Natural killer cell treated with Interleukin-12 subunit alpha and Interleukin-12 subunit beta and Interleukin-15 and Interleukin-18, amount 100 ng/mL, for 72 hours (primary cell): ENCODE measurements at regions not wholly inside any gene's neighbourhood (a gene's known extent, or its start where the extent isn't known, plus 50 kb on each side); places are given as distances from the start of the nearest gene placed in this dataset.
"Not testable (repeated sequence)": the region's sequence is repeated elsewhere in the genome, so short reads cannot be mapped to it uniquely, and the experiment has no call there.

Source experiments
- ATAC-seq, 2 donors: fragments of 150-1000 bp; cut with Tn5 transposase in 1 of 2; sonication (Bioruptor Pico), chemical (Tn5 transposase) in 1 of 2; 2 replicates each; pipeline ENCODE4 v1.10.0; 2021
- DNase-seq: peaks from one replicate; pipeline ENCODE4 v3.0.0; 2022; ENCODE audit warnings: low spot score
- H3K27ac Mint-ChIP-seq, 2 donors: 1 replicate in 1 of 2; 2 replicates in 1 of 2; pipeline ENCODE4 v1.8.0; 2022; ENCODE audit warnings: mixed read lengths in 2 of 2, mild to moderate bottlenecking in 1 of 2, moderate library complexity in 1 of 2
- H3K27me3 Mint-ChIP-seq, 2 donors: 1 replicate in 1 of 2; 2 replicates in 1 of 2; pipeline ENCODE4 v1.8.0; 2022; ENCODE audit warnings: mixed read lengths in 2 of 2
- H3K36me3 Mint-ChIP-seq: one replicate; pipeline ENCODE4 v1.8.0; 2022; ENCODE audit warnings: mixed read lengths
- H3K4me1 Mint-ChIP-seq, 2 donors: 1 replicate in 1 of 2; 2 replicates in 1 of 2; pipeline ENCODE4 v1.8.0; 2022; ENCODE audit warnings: low read depth in 2 of 2, mixed read lengths in 2 of 2, mild to moderate bottlenecking in 1 of 2
- H3K4me3 Mint-ChIP-seq: one replicate; pipeline ENCODE4 v1.8.0; 2022; ENCODE audit warnings: mixed read lengths
- H3K9me3 Mint-ChIP-seq: 2 replicates; pipeline ENCODE4 v1.8.0; 2022; ENCODE audit warnings: mixed read lengths

DNA sequence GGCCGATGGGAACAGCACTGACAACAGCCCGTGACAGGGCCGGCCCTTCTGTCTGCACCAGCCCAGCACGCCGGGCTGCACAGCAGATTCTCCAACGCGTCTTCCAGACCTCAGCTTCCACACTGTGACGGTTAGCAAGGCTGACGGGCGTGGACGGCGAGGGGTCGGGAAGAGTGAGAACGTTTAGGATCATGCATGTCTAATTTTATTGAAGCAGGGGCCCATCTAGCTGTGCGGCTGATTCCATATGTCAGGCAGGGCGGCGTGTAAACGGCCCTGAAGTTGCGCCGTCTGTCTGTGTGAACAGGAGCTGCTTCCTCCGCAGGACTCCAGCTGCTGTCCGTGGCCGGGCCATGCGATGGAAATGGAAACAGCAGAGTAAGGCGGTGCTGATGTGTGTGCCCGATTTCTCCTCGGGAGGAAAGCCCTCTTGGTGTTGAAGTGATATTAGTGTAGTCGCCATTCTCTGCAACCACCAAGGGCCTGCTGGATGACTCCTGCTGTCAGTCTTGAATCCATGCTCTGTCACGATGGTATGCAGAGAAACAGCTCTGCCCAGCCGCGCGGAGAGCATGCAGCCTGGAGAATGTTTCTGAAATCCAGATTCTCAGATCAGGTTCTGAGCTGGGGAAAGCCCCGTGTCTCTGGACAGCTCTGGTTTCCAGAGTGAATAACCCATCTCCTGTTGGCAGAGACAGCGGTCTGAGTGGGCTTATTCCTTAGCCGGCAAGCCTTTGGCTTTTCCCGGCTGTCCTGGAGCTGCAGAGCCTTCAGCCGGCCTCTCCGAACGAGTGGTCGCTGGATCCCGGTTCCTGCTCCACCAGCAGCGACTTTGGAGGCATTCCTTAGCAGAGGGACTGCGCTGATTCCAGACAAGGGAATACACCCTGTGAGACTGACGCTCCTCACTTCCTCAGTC is 158.1 kb upstream of the UBE3A start:
- Mint-ChIP-seq H3K27ac (no peak overlapping the region), H3K9me3 (peaks cover 3% of the 10 kb centered on the region), H3K4me1 (no peaks in the 10 kb centered on the region), H3K27me3 (no peaks in the 10 kb centered on the region), H3K36me3 (peaks cover 6% of the 10 kb centered on the region), H3K4me3 (no peak overlapping the region)
- no peak for ATAC-seq
- DNase-seq = no peak

DNA sequence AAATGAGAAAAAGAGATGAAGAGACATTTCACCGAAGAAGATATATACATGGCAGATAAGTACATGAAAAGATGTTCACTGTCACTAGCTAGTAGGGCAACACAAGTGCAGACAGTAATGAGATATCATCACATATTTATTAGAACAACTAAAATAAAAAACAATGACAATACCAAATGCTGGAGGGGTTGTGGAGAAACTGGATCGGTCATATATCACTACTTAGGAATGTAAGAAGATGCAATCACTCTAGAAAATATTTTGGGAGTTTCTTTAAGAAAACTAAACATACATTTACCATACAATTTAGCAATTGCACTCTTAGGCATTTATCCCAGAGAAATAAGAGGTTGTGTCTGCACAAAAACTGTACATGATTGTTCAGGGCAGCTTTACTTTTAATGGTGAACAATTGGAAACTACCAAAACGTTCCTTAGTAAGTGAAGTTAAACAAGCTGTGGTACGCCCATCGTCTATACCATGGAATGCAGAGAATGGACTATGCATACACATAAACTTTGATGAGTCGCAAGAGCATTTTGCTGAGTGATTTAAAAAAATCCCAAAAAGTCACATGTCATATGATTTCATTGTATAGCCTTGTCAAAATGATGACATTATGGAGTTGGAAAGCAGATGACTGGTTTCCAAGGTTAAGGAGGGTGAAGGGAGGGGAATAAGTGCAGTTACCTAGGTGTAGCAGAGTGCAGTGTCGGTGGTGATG is 149.0 kb upstream of the UBE3A start:
- peaks cover 6% of the 10 kb centered on the region for H3K36me3 Mint-ChIP-seq
- peaks cover 11% of the 10 kb centered on the region for H3K9me3 Mint-ChIP-seq
- no peaks in the 10 kb centered on the region for H3K4me1 Mint-ChIP-seq

GRCh38 chr15:25582886-25583285 is 144.1 kb upstream of the UBE3A start:
- H3K4me3 Mint-ChIP-seq = no peak overlapping the region

More for the DNA sequence above, 149.0 kb upstream of the UBE3A start:
- no peak for DNase-seq
- Mint-ChIP-seq H3K27me3 (peaks cover 0 to 5% of the 10 kb centered on the region in 2 donors), H3K4me3 (no peak overlapping the region), H3K27ac (no peak overlapping the region)
- no peak for ATAC-seq

DNA sequence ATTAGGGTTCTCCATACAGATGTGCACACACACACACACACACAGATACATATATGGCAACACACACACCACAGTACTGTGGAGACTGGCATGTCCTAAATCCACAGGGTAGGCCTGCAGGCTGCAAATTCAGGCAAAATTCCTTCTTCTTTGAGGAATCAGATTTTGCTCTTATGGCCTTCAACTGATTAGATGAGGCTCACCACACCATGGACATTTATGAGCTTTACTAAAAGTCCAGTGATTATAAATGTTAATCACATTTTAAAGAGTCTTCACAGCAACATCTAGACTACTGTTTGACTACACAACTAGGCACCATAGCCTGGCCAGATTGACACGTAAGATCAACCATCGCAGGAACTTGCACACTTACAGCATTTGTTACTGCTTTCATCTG is 140.3 kb upstream of the UBE3A start:
- no peak overlapping the region for H3K27ac Mint-ChIP-seq
- no peak overlapping the region for H3K4me3 Mint-ChIP-seq
- peaks cover 2 to 7% of the 10 kb centered on the region in 2 donors for H3K27me3 Mint-ChIP-seq
- peaks cover 12% of the 10 kb centered on the region for H3K9me3 Mint-ChIP-seq
- peaks cover 4% of the 10 kb centered on the region for H3K36me3 Mint-ChIP-seq
- ATAC-seq (no peak), DNase-seq (no peak)
- H3K4me1 Mint-ChIP-seq = no peaks in the 10 kb centered on the region

More at GRCh38 chr15:25582886-25583285, 144.1 kb upstream of the UBE3A start:
- H3K27me3 Mint-ChIP-seq = peaks cover 2 to 6% of the 10 kb centered on the region in 2 donors
- DNase-seq = no peak
- H3K36me3 Mint-ChIP-seq = peaks cover 10% of the 10 kb centered on the region
- H3K9me3 Mint-ChIP-seq = peaks cover 15% of the 10 kb centered on the region
- H3K27ac Mint-ChIP-seq = no peak overlapping the region
- no peaks in the 10 kb centered on the region for H3K4me1 Mint-ChIP-seq
- ATAC-seq = no peak

DNA sequence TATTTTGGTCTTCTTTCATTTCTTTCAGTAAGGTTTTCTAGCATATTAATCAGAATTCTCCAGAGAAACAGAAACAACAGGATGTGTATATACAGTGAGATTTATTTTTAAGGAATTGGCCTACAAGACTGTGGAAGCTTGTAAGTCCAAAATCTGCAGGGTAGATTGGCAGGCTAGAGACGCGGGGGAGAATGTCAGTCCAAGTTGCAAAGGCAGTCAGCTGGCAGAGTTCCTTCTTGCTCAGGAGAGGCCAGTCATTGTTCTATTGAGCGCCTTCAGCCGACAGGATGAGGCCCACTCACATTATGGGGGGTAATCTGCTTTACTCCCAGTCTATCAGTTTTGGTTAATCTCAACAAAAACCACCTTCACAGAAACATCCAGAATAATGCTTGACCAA is 133.4 kb upstream of the UBE3A start:
- H3K4me1 Mint-ChIP-seq = no peaks in the 10 kb centered on the region
- H3K27ac Mint-ChIP-seq = no peak overlapping the region
- peaks cover 13% of the 10 kb centered on the region for H3K9me3 Mint-ChIP-seq
- H3K27me3 Mint-ChIP-seq = no peaks in the 10 kb centered on the region
- DNase-seq (no peak), ATAC-seq (no peak)
- H3K36me3 Mint-ChIP-seq = no peaks in the 10 kb centered on the region
- H3K4me3 Mint-ChIP-seq = no peak overlapping the region

GRCh38 chr15:25568751-25569150 is 129.9 kb upstream of the UBE3A start:
- Mint-ChIP-seq H3K27ac (no peak overlapping the region), H3K4me3 (no peak overlapping the region), H3K9me3 (peaks cover 14% of the 10 kb centered on the region), H3K4me1 (no peaks in the 10 kb centered on the region), H3K36me3 (no peaks in the 10 kb centered on the region), H3K27me3 (no peaks in the 10 kb centered on the region)
- ATAC-seq = no peak
- DNase-seq = no peak

DNA sequence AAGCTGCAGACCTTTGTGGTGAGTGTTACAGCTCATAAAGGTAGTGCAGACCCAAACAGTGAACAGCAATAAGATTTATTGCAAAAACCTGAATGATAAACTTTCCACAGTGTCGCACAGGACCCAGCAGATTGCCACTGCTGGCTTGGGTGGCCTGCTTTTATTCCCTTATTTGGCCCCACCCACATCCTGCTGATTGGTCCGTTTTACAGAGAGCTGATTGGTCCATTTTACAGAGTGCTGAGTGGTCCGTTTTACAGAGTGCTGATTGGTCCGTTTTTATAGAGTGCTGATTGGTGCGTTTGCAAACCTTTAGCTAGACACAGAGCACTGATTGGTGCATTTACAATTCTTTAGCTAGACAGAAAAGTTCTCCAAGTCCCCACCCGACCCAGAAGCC is 127.7 kb upstream of the UBE3A start:
- ATAC-seq, H3K36me3 Mint-ChIP-seq, H3K4me1 Mint-ChIP-seq, H3K4me3 Mint-ChIP-seq, H3K27me3 Mint-ChIP-seq, DNase-seq, H3K27ac Mint-ChIP-seq: not testable (repeated sequence)
- peaks cover 15% of the 10 kb centered on the region for H3K9me3 Mint-ChIP-seq

DNA sequence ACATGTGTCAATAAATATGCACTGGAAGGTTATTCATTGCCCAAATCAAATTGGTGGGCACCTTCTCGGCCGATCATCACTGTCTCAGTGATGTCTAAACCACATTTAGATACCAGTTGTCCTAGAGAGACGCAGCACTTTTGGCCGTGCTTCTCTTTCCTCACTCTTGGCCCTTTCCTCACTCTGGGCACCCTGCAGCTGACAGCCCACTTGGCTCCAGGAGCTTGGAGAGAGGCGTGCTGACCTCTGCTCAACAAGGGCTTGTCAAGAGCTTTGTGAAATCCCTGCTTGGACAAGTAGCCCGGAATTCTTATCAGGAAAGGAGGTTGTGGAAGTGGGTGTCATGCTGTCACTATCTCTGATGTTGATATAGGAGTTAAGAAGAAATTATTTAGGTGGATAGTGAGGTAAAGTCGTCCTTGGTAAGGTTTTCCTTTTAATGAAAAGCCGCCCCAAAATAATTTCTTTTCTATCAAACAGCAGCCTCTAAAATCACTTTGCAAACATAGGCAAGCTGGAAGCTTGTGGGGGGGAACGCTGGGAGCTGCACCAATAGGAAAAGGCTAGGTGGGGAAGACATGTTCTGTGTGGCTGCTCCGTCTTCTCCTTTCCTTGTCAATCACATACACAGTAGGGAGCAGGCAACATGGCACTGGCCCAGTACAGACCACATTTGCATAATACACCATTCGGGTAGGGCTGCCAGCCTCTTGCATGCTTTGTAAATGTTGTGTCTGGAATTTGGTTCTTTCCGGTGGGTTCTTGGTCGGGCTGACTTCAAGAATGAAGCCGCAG is 126.8 kb upstream of the UBE3A start:
- Mint-ChIP-seq H3K4me1 (no peaks in the 10 kb centered on the region), H3K36me3 (no peaks in the 10 kb centered on the region), H3K27me3 (no peaks in the 10 kb centered on the region), H3K27ac (no peak overlapping the region), H3K4me3 (no peak overlapping the region), H3K9me3 (peaks cover 15% of the 10 kb centered on the region)
- no peak for ATAC-seq
- no peak for DNase-seq

GRCh38 chr15:25563596-25563995 is 124.8 kb upstream of the UBE3A start:
- no peaks in the 10 kb centered on the region for H3K4me1 Mint-ChIP-seq
- no peak overlapping the region for H3K4me3 Mint-ChIP-seq
- no peaks in the 10 kb centered on the region for H3K36me3 Mint-ChIP-seq
- no peak for DNase-seq
- H3K9me3 Mint-ChIP-seq = peaks cover 19% of the 10 kb centered on the region
- no peaks in the 10 kb centered on the region for H3K27me3 Mint-ChIP-seq
- no peak for ATAC-seq
- no peak overlapping the region for H3K27ac Mint-ChIP-seq

GRCh38 chr15:25557926-25558325 is 119.1 kb upstream of the UBE3A start:
- no peaks in the 10 kb centered on the region for H3K4me1 Mint-ChIP-seq
- no peaks in the 10 kb centered on the region for H3K27me3 Mint-ChIP-seq
- ATAC-seq (peak in 1 of 2 donors; percentile 38), DNase-seq (no peak)
- H3K36me3 Mint-ChIP-seq = no peaks in the 10 kb centered on the region
- no peak overlapping the region for H3K27ac Mint-ChIP-seq
- peaks cover 9% of the 10 kb centered on the region for H3K9me3 Mint-ChIP-seq
- H3K4me3 Mint-ChIP-seq = no peak overlapping the region

- H3K27me3 Mint-ChIP-seq = no peaks in the 10 kb centered on the region
- ATAC-seq (no peak), DNase-seq (no peak)
- no peak overlapping the region for H3K27ac Mint-ChIP-seq
- H3K4me1 Mint-ChIP-seq = no peaks in the 10 kb centered on the region
- H3K9me3 Mint-ChIP-seq = peaks cover 8% of the 10 kb centered on the region
- H3K36me3 Mint-ChIP-seq = no peaks in the 10 kb centered on the region
- no peak overlapping the region for H3K4me3 Mint-ChIP-seq
Observed at GRCh38 chr15:25556136-25556535, 117.3 kb upstream of the UBE3A start.

DNA sequence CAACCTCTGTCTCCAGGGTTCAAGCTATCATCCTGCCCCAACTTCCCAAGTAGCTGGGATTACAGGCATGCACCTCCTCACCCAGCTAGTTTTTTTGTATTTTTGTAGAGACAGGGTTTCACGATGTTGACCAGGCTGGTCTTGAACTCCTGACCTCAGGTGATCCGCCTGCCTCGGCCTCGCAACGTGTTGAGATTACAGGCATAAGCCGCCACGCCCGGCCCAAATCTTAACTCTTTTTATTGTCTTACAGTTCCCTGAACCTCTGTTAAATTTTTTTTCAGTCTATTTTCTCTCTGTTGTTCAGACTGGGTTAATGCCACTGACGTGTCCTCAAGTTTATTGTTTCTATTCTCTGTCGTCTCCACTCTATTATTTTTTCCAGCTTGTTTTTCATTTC is 115.8 kb upstream of the UBE3A start:
- DNase-seq = no peak
- H3K27me3 Mint-ChIP-seq = no peaks in the 10 kb centered on the region
- H3K36me3 Mint-ChIP-seq = no peaks in the 10 kb centered on the region
- ATAC-seq = no peak
- H3K27ac Mint-ChIP-seq = no peak overlapping the region
- no peak overlapping the region for H3K4me3 Mint-ChIP-seq
- H3K9me3 Mint-ChIP-seq = peaks cover 4% of the 10 kb centered on the region
- no peaks in the 10 kb centered on the region for H3K4me1 Mint-ChIP-seq

GRCh38 chr15:25548600-25548999 is 109.8 kb upstream of the UBE3A start:
- ATAC-seq (peak in 1 of 2 donors; percentile 27), DNase-seq (no peak)
- H3K4me1 Mint-ChIP-seq = no peaks in the 10 kb centered on the region
- H3K4me3 Mint-ChIP-seq = no peak overlapping the region
- no peaks in the 10 kb centered on the region for H3K36me3 Mint-ChIP-seq
- H3K9me3 Mint-ChIP-seq = peaks cover 12% of the 10 kb centered on the region
- no peaks in the 10 kb centered on the region for H3K27me3 Mint-ChIP-seq
- H3K27ac Mint-ChIP-seq = no peak overlapping the region

- ATAC-seq (no peak), DNase-seq (no peak)
- Mint-ChIP-seq H3K9me3 (peaks cover 12% of the 10 kb centered on the region), H3K36me3 (no peaks in the 10 kb centered on the region), H3K27ac (no peak overlapping the region), H3K4me3 (no peak overlapping the region), H3K4me1 (no peaks in the 10 kb centered on the region), H3K27me3 (no peaks in the 10 kb centered on the region)
Observed at GRCh38 chr15:25545889-25546288, 107.1 kb upstream of the UBE3A start.
